ENCODE measurements at regions not wholly inside any gene's neighbourhood (a gene's known extent, or its start where the extent isn't known, plus 50 kb on each side); places are given as distances from the start of the nearest gene placed in this dataset.

DNA sequence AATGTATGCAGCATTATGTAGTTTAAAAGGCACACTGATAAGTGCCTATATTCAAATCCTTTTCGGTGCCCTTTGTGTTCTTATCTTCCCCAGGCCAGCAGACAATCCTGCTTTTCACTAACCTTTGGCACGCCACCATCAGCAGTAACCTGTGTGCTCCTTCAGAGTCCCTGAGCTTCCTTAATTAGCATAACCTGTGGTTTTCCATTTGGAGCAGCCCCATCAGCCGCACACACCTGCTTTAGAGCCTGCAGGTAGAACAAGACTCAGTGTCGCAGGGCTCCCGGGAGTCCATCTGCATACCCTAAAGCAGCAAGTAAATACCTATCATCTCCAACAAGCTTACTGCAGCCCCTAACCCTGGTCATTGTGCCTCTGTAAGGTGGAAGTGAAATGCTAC lies 755.1 kb downstream of the ROBO2 start:
- H3K4me1 ChIP-seq (ENCODE audit: control insufficient read depth, extremely low read depth, insufficient read depth, low read length): no peaks in the 10 kb centered on the region
- H2AFZ ChIP-seq (ENCODE audit: low read length): no peak overlapping the region
- DNase-seq (ENCODE audit: low read depth in 2 of 2): no peak
- no peaks in the 10 kb centered on the region for H3K27me3 ChIP-seq (ENCODE audit: control insufficient read depth, insufficient read depth, low read length)
- no peaks in the 10 kb centered on the region for H4K20me1 ChIP-seq (ENCODE audit: control insufficient read depth, extremely low read depth, insufficient read depth, low read length)
- no peak overlapping the region for H3K4me3 ChIP-seq (replicated peaks in 1 of 4; ENCODE audit: control extremely low read depth in 1 of 4, insufficient read depth in 1 of 4, low read depth in 3 of 4, low read length in 4 of 4)
- H3K79me2 ChIP-seq (ENCODE audit: control insufficient read depth, insufficient read depth, low read length): no peaks in the 10 kb centered on the region
- TF ChIP-seq, protein P1, sequence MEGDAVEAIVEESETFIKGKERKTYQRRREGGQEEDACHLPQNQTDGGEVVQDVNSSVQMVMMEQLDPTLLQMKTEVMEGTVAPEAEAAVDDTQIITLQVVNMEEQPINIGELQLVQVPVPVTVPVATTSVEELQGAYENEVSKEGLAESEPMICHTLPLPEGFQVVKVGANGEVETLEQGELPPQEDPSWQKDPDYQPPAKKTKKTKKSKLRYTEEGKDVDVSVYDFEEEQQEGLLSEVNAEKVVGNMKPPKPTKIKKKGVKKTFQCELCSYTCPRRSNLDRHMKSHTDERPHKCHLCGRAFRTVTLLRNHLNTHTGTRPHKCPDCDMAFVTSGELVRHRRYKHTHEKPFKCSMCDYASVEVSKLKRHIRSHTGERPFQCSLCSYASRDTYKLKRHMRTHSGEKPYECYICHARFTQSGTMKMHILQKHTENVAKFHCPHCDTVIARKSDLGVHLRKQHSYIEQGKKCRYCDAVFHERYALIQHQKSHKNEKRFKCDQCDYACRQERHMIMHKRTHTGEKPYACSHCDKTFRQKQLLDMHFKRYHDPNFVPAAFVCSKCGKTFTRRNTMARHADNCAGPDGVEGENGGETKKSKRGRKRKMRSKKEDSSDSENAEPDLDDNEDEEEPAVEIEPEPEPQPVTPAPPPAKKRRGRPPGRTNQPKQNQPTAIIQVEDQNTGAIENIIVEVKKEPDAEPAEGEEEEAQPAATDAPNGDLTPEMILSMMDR (conservative IDR thresholded peaks at IDR 0.05 in 1 of 2, IDR thresholded peaks at IDR 0.05 in 1 of 2; ENCODE audit: low read depth in 1 of 2, low read length in 2 of 2): no peak
- H3K9ac ChIP-seq (ENCODE audit: insufficient read depth, low read length): no peak overlapping the region
- H3K9me3 ChIP-seq (ENCODE audit: control insufficient read depth, insufficient read depth, low read depth, low read length): no peaks in the 10 kb centered on the region
- H3K27ac ChIP-seq (ENCODE audit: insufficient read depth, low read length): no peak overlapping the region
- H3K36me3 ChIP-seq (ENCODE audit: control insufficient read depth, insufficient read depth, low read length): no peaks in the 10 kb centered on the region
- H3K4me2 ChIP-seq (ENCODE audit: extremely low read depth, insufficient read depth, low read length): no peak overlapping the region

DNA sequence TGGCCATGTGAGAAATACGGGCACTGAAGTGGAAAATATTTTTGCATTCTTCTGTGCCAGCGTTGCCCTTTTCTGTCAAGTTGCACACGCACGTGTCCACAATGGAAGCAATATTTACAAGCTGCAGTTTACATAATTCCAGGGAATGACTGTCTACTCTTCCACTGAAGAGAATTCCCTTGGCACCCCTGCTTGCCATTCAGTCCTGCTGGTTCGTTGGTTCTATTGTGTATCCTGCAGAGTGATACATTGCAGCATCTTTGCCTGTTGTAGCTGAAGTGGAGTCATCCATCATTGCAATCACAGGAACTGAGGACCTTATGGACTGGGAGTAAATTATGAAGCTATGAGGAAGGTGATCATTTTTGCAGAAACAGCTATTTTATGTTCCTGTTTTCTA lies 759.4 kb downstream of the ROBO2 start:
- Histone ChIP-seq H3K4me2 (ENCODE audit: extremely low read depth, insufficient read depth, low read length) (no peak overlapping the region), H3K36me3 (ENCODE audit: control insufficient read depth, insufficient read depth, low read length) (no peaks in the 10 kb centered on the region), H3K9me3 (ENCODE audit: control insufficient read depth, insufficient read depth, low read depth, low read length) (no peaks in the 10 kb centered on the region), H3K4me1 (ENCODE audit: control insufficient read depth, extremely low read depth, insufficient read depth, low read length) (no peaks in the 10 kb centered on the region), H3K79me2 (ENCODE audit: control insufficient read depth, insufficient read depth, low read length) (no peaks in the 10 kb centered on the region), H3K4me3 (replicated peaks in 1 of 4; ENCODE audit: control extremely low read depth in 1 of 4, insufficient read depth in 1 of 4, low read depth in 3 of 4, low read length in 4 of 4) (no peak overlapping the region), H2AFZ (ENCODE audit: low read length) (no peak overlapping the region), H4K20me1 (ENCODE audit: control insufficient read depth, extremely low read depth, insufficient read depth, low read length) (no peaks in the 10 kb centered on the region), H3K9ac (ENCODE audit: insufficient read depth, low read length) (no peak overlapping the region), H3K27ac (ENCODE audit: insufficient read depth, low read length) (no peak overlapping the region), H3K27me3 (ENCODE audit: control insufficient read depth, insufficient read depth, low read length) (no peaks in the 10 kb centered on the region)
- TF ChIP-seq, protein P1 (conservative IDR thresholded peaks at IDR 0.05 in 1 of 2, IDR thresholded peaks at IDR 0.05 in 1 of 2; ENCODE audit: low read depth in 1 of 2, low read length in 2 of 2): no peak
- TF ChIP-seq EZH2 (IDR thresholded peaks at IDR 0.05; ENCODE audit: low read length, missing control alignments): no peak
- DNase-seq (ENCODE audit: low read depth in 2 of 2): no peak

DNA sequence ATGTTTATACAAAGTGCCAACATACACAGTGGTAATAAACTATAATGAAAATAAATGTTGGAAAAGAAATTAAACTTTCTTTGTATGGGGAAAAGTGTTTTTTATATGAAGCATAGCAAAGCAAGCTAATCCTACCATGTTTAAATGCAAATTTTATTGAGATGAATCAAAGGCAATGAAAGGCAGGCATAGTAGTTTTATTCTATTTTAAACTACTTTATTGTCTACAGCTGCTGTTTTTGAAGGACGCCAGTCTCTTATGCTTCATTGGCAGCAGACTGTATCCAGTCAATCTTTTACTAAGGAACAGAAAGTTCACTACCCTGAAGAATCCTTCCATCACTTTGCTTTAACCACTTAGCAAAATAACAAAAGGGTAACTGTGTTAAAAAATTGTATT lies 761.0 kb downstream of the ROBO2 start:
- Histone ChIP-seq H3K9me3 (ENCODE audit: control insufficient read depth, insufficient read depth, low read depth, low read length) (no peaks in the 10 kb centered on the region), H2AFZ (ENCODE audit: low read length) (no peak overlapping the region), H3K79me2 (ENCODE audit: control insufficient read depth, insufficient read depth, low read length) (no peaks in the 10 kb centered on the region), H3K4me3 (replicated peaks in 1 of 4; ENCODE audit: control extremely low read depth in 1 of 4, insufficient read depth in 1 of 4, low read depth in 3 of 4, low read length in 4 of 4) (no peak overlapping the region), H3K27ac (ENCODE audit: insufficient read depth, low read length) (no peak overlapping the region), H3K9ac (ENCODE audit: insufficient read depth, low read length) (no peak overlapping the region), H3K36me3 (ENCODE audit: control insufficient read depth, insufficient read depth, low read length) (no peaks in the 10 kb centered on the region), H4K20me1 (ENCODE audit: control insufficient read depth, extremely low read depth, insufficient read depth, low read length) (no peaks in the 10 kb centered on the region), H3K4me2 (ENCODE audit: extremely low read depth, insufficient read depth, low read length) (no peak overlapping the region), H3K4me1 (ENCODE audit: control insufficient read depth, extremely low read depth, insufficient read depth, low read length) (no peaks in the 10 kb centered on the region), H3K27me3 (ENCODE audit: control insufficient read depth, insufficient read depth, low read length) (no peaks in the 10 kb centered on the region)
- TF ChIP-seq, protein P1 (conservative IDR thresholded peaks at IDR 0.05 in 1 of 2, IDR thresholded peaks at IDR 0.05 in 1 of 2; ENCODE audit: low read depth in 1 of 2, low read length in 2 of 2): no peak
- TF ChIP-seq EZH2 (IDR thresholded peaks at IDR 0.05; ENCODE audit: low read length, missing control alignments): no peak
- no peak for DNase-seq (ENCODE audit: low read depth in 2 of 2)

Measured in fibroblast of lung (primary cell).